GM12875 (cell line): ENCODE measurements at regions not wholly inside any gene's neighbourhood (a gene's known extent, or its start where the extent isn't known, plus 50 kb on each side); places are given as distances from the start of the nearest gene placed in this dataset.
"Not testable (repeated sequence)": the region's sequence is repeated elsewhere in the genome, so short reads cannot be mapped to it uniquely, and the experiment has no call there.

Experiments
- H3K4me3 ChIP-seq: one replicate; pipeline ENCODE4 v1.5.1; 2011; ENCODE audit warnings: low read depth, low read length, control low read depth
- CTCF ChIP-seq: IDR thresholded peaks from 2 replicates; pipeline ENCODE4 v1.5.1; 2011; ENCODE audit warnings: low read depth, mild to moderate bottlenecking, control low read depth, inconsistent platforms, low read length, moderate library complexity, borderline replicate concordance; ENCODE audit not compliant: insufficient read depth

GRCh38 chr4:64016893-64017292 lies 392.4 kb downstream of the TECRL start:
- H3K4me3 ChIP-seq = no peak overlapping the region
- TF ChIP-seq CTCF = no peak

GRCh38 chr4:64014647-64015046 lies 394.6 kb downstream of the TECRL start:
- no peak for TF ChIP-seq CTCF
- H3K4me3 ChIP-seq = no peak overlapping the region

- no peak overlapping the region for H3K4me3 ChIP-seq
- no peak for TF ChIP-seq CTCF
Measured at GRCh38 chr4:64001229-64001898, 407.9 kb downstream of the TECRL start.

GRCh38 chr4:64000241-64000640 lies 409.0 kb downstream of the TECRL start:
- TF ChIP-seq CTCF = no peak
- H3K4me3 ChIP-seq = no peak overlapping the region

GRCh38 chr4:63986253-63986652 lies 423.0 kb downstream of the TECRL start:
- no peak for TF ChIP-seq CTCF
- no peak overlapping the region for H3K4me3 ChIP-seq

GRCh38 chr4:63983224-63983623 lies 426.0 kb downstream of the TECRL start:
- no peak for TF ChIP-seq CTCF
- H3K4me3 ChIP-seq = no peak overlapping the region

GRCh38 chr4:63965875-63966274 lies 443.4 kb downstream of the TECRL start:
- no peak overlapping the region for H3K4me3 ChIP-seq
- TF ChIP-seq CTCF = no peak

- H3K4me3 ChIP-seq = not testable (repeated sequence)
Measured at GRCh38 chr4:63942706-63943286, 466.5 kb downstream of the TECRL start.
